OCI-LY3 (cell line): ENCODE measurements at regions not wholly inside any gene's neighbourhood (a gene's known extent, or its start where the extent isn't known, plus 50 kb on each side); places are given as distances from the start of the nearest gene placed in this dataset.

Experiments used
- H2AFZ ChIP-seq: fragments of 200-600, 300-600 bp; shearing (Covaris generic); 2 replicates; pipeline ENCODE4 v1.6.0; 2014; ENCODE audit warnings: antibody characterized with exemption, low read depth, low read length
- H3K27ac ChIP-seq: fragments of 200-600, 300-600 bp; sonication (generic); 2 replicates; pipeline ENCODE4 v1.5.1; 2014; ENCODE audit warnings: mild to moderate bottlenecking, low read length, moderate library complexity, mixed read lengths
- H3K27me3 ChIP-seq: fragments of 200-600, 300-600 bp; sonication (generic); 2 replicates; pipeline ENCODE4 v1.6.1; 2014; ENCODE audit warnings: low read depth, low read length, mixed read lengths
- H3K36me3 ChIP-seq: fragments of 200-600, 300-600 bp; sonication (generic); replicated peaks from 2 replicates; pipeline ENCODE3; 2014; ENCODE audit warnings: low read depth, low read length, mixed read lengths
- H3K4me1 ChIP-seq: fragments of 300-600, 200-600 bp; sonication (generic); 2 replicates; pipeline ENCODE4 v1.6.1; 2014; ENCODE audit warnings: low read length, mixed read lengths
- H3K4me2 ChIP-seq: fragments of 200-600, 300-600 bp; sonication (generic); 2 replicates; pipeline ENCODE4 v1.6.1; 2014; ENCODE audit warnings: low read length, mixed read lengths
- H3K4me3 ChIP-seq: fragments of 300-600, 200-600 bp; sonication (generic); 2 replicates; pipeline ENCODE4 v1.5.1; 2014; ENCODE audit warnings: antibody characterized with exemption, mild to moderate bottlenecking, low read length, moderate library complexity
- H3K79me2 ChIP-seq: fragments of 300-600, 200-600 bp; shearing (Covaris generic); 2 replicates; pipeline ENCODE4 v1.6.1; 2014; ENCODE audit warnings: mild to moderate bottlenecking, low read length, mixed read lengths
- H3K9ac ChIP-seq: fragments of 300-600, 200-600 bp; shearing (Covaris generic); 2 replicates; pipeline ENCODE4 v1.6.0; 2014; ENCODE audit warnings: mild to moderate bottlenecking, low read length, moderate library complexity
- H3K9me3 ChIP-seq: fragments of 200-600, 300-600 bp; shearing (Covaris generic); 2 replicates; pipeline ENCODE4 v1.6.1; 2014; ENCODE audit warnings: low read length, mixed read lengths; ENCODE audit not compliant: insufficient read depth
- H4K20me1 ChIP-seq: fragments of 200-600, 300-600 bp; sonication (generic); 2 replicates; pipeline ENCODE4 v1.6.1; 2016; ENCODE audit warnings: low read length, mixed read lengths; ENCODE audit not compliant: insufficient read depth
- CTCF ChIP-seq: fragments of 200-600, 300-600 bp; sonication (generic); IDR thresholded peaks from 2 replicates; pipeline ENCODE4 v1.5.1; 2014; ENCODE audit warnings: antibody characterized with exemption, low read length, low read depth
- EZH2phosphoT487 ChIP-seq: fragments of 200-600 bp; shearing (Covaris generic); IDR thresholded peaks from 2 replicates; pipeline ENCODE4 v1.6.1; 2018; ENCODE audit warnings: antibody characterized with exemption, mixed run types, low read depth

- H3K4me2 ChIP-seq: no peak overlapping the region
- no peaks in the 10 kb centered on the region for H4K20me1 ChIP-seq
- peaks cover 21% of the 10 kb centered on the region for H3K9me3 ChIP-seq
- no peak overlapping the region for H3K4me3 ChIP-seq
- H3K27ac ChIP-seq: no peak overlapping the region
- peaks cover under 1% of the 10 kb centered on the region for H3K4me1 ChIP-seq
- no peaks in the 10 kb centered on the region for H3K79me2 ChIP-seq
- TF ChIP-seq EZH2phosphoT487 (no peak), CTCF (no peak)
- no peaks in the 10 kb centered on the region for H3K36me3 ChIP-seq
- H3K27me3 ChIP-seq: 0 out of 2 replicates have a peak, but pooled peaks cover 8% of the 10 kb centered on the region
- no peak overlapping the region for H3K9ac ChIP-seq
- no peak overlapping the region for H2AFZ ChIP-seq
Measured at GRCh38 chr22:34004058-34004457, 83.8 kb upstream of the LARGE1 start.

- no peak overlapping the region for H2AFZ ChIP-seq
- no peak overlapping the region for H3K4me3 ChIP-seq
- no peaks in the 10 kb centered on the region for H3K79me2 ChIP-seq
- H3K9ac ChIP-seq: no peak overlapping the region
- no peak overlapping the region for H3K4me2 ChIP-seq
- no peaks in the 10 kb centered on the region for H3K36me3 ChIP-seq
- H3K27ac ChIP-seq: no peak overlapping the region
- TF ChIP-seq EZH2phosphoT487: no peak
- no peak for TF ChIP-seq CTCF
- H3K27me3 ChIP-seq: peaks cover 18% of the 10 kb centered on the region; the same call in 1 of the 2 replicates
- peaks cover 6% of the 10 kb centered on the region for H3K4me1 ChIP-seq
- peaks cover 7% of the 10 kb centered on the region; the same call in 1 of the 2 replicates for H3K9me3 ChIP-seq
- no peaks in the 10 kb centered on the region for H4K20me1 ChIP-seq
Measured at GRCh38 chr22:34010259-34010658, 90.0 kb upstream of the LARGE1 start.

- TF ChIP-seq EZH2phosphoT487: no peak
- TF ChIP-seq CTCF: no peak
- Histone ChIP-seq H3K27me3 (peaks cover 18% of the 10 kb centered on the region; the same call in 1 of the 2 replicates), H3K79me2 (no peaks in the 10 kb centered on the region), H3K4me2 (no peak overlapping the region), H3K36me3 (no peaks in the 10 kb centered on the region), H2AFZ (no peak overlapping the region), H3K9me3 (peaks cover 7% of the 10 kb centered on the region; the same call in 1 of the 2 replicates), H4K20me1 (no peaks in the 10 kb centered on the region), H3K27ac (no peak overlapping the region), H3K4me3 (no peak overlapping the region), H3K9ac (no peak overlapping the region), H3K4me1 (peaks cover 9% of the 10 kb centered on the region; the same call in 1 of the 2 replicates)
Measured at GRCh38 chr22:34015642-34016041, 95.4 kb upstream of the LARGE1 start.

- H3K27ac ChIP-seq: no peak overlapping the region
- H3K79me2 ChIP-seq: no peaks in the 10 kb centered on the region
- H3K27me3 ChIP-seq: peaks cover 16% of the 10 kb centered on the region; the same call in 1 of the 2 replicates
- H3K36me3 ChIP-seq: no peaks in the 10 kb centered on the region
- peaks cover 9% of the 10 kb centered on the region; the same call in 1 of the 2 replicates for H3K4me1 ChIP-seq
- no peak overlapping the region for H2AFZ ChIP-seq
- no peak overlapping the region for H3K9ac ChIP-seq
- H3K4me2 ChIP-seq: no peak overlapping the region
- H4K20me1 ChIP-seq: no peaks in the 10 kb centered on the region
- H3K9me3 ChIP-seq: peaks cover 7% of the 10 kb centered on the region; the same call in 1 of the 2 replicates
- H3K4me3 ChIP-seq: no peak overlapping the region
- TF ChIP-seq CTCF (no peak), EZH2phosphoT487 (no peak)
Measured at GRCh38 chr22:34017205-34017604, 96.9 kb upstream of the LARGE1 start.
